ENCODE measurements at regions not wholly inside any gene's neighbourhood (a gene's known extent, or its start where the extent isn't known, plus 50 kb on each side); places are given as distances from the start of the nearest gene placed in this dataset.
"Not testable (repeated sequence)": the region's sequence is repeated elsewhere in the genome, so short reads cannot be mapped to it uniquely, and the experiment has no call there.

DNA sequence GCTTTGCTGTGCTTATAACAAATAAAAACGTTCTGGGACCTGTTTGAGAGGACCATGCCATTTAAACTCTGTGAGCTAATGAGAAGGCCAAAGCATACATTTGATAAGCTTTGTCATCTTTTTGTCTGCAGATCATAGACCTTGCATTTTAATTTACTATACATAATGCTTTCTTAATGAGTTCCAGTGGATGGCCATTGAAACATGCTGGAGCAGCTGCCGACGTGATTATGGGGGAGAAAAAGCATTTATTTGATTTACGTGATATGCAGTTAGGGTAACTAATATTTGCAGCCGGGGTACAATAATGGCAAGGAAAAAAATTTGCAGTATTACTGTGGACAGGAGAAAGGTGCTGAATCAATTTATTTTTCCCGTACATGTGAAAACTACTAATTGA, 240.2 kb downstream of the FAT3 start (continued):
- no peak for TF ChIP-seq POLR2A (conservative IDR thresholded peaks at IDR 0.05)
- TF ChIP-seq, protein P1, sequence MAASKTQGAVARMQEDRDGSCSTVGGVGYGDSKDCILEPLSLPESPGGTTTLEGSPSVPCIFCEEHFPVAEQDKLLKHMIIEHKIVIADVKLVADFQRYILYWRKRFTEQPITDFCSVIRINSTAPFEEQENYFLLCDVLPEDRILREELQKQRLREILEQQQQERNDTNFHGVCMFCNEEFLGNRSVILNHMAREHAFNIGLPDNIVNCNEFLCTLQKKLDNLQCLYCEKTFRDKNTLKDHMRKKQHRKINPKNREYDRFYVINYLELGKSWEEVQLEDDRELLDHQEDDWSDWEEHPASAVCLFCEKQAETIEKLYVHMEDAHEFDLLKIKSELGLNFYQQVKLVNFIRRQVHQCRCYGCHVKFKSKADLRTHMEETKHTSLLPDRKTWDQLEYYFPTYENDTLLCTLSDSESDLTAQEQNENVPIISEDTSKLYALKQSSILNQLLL (CRISPR knock-in tag; IDR thresholded peaks at IDR 0.05; ENCODE audit: borderline replicate concordance), result no peak

DNA sequence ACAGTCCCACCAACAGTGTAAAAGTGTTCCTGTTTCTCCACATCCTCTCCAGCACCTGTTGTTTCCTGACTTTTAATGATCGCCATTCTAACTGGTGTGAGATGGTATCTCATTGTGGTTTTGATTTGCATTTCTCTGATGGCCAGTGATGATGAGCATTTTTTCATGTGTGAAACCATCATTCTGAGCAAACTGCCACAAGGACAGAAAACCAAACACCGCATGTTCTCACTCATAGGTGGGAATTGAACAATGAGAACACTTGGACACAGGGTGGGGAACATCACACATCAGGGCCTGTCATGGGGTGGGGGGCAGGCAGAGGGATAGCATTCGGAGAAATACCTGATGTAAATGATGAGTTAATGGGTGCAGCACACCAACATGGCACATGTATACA, 240.8 kb downstream of the FAT3 start:
- H3K79me2 ChIP-seq (ENCODE audit: control insufficient read depth, insufficient read depth, low read length); ATAC-seq; H3K4me1 ChIP-seq (replicated peaks in 1 of 2; ENCODE audit: control insufficient read depth in 2 of 2, insufficient read depth in 2 of 2, low read length in 2 of 2); FAIRE-seq; H4K20me1 ChIP-seq (replicated peaks; ENCODE audit: control insufficient read depth, insufficient read depth, low read length); H3K9ac ChIP-seq (ENCODE audit: insufficient read depth in 1 of 2, low read depth in 2 of 2, low read length in 2 of 2); intact Hi-C loops (cut with micrococcal nuclease); CTCF ChIA-PET (ENCODE audit: low intra/inter-chr PET ratio); H2AFZ ChIP-seq (ENCODE audit: low read depth, low read length); POLR2A ChIA-PET; DNase-seq (ENCODE audit: extremely low read depth in 1 of 4, low spot score in 3 of 4); H3K9me1 ChIP-seq (ENCODE audit: control insufficient read depth, insufficient read depth, low read length); H3K4me3 ChIP-seq; H3K4me2 ChIP-seq (ENCODE audit: insufficient read depth, low read length); H3K9me3 ChIP-seq (replicated peaks; ENCODE audit: control insufficient read depth, insufficient read depth, low read depth, low read length); H3K27ac ChIP-seq (ENCODE audit: extremely low read depth, low read depth, low read length); H3K36me3 ChIP-seq (ENCODE audit: control insufficient read depth, insufficient read depth, low read length); BruUV-seq (replicated peaks); H3K27me3 ChIP-seq (ENCODE audit: control insufficient read depth in 2 of 2, insufficient read depth in 2 of 2, low read length in 2 of 2); in situ Hi-C loops (cut with MboI): not testable (repeated sequence)
- WGBS (ENCODE audit: insufficient coverage, low coverage, missing lambda C conversion rate), result 5% methylated on average over 2 of the region's 3 CpGs

DNA sequence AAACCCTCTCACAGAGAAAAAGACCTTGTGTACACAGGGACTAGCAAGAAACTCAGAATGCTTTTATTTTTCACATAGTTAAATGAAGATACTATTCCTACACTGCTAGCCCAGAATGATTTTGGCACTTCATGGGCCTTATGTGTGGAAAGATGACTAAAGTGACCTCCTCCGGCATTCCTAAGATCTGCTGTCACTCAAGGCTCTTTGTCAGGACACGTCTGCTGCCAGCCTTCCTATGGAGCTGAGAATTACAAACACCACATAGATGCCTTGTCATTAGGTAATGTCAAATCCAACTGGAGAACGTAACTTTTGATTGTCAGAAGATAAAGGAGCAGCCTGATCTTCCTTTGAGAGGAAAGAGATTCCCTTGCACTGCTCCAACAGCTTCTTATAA, 249.1 kb downstream of the FAT3 start:
- BruUV-seq (replicated peaks), result no TSS peak
- intact Hi-C loops (cut with micrococcal nuclease), result no loop called here
- Histone ChIP-seq H3K4me1 (replicated peaks in 1 of 2; ENCODE audit: control insufficient read depth in 2 of 2, insufficient read depth in 2 of 2, low read length in 2 of 2) (no peaks in the 10 kb centered on the region), H3K9me1 (ENCODE audit: control insufficient read depth, insufficient read depth, low read length) (no peaks in the 10 kb centered on the region), H3K9me3 (replicated peaks; ENCODE audit: control insufficient read depth, insufficient read depth, low read depth, low read length) (no peaks in the 10 kb centered on the region), H3K79me2 (ENCODE audit: control insufficient read depth, insufficient read depth, low read length) (no peaks in the 10 kb centered on the region), H3K27ac (ENCODE audit: extremely low read depth, low read depth, low read length) (no peak overlapping the region), H3K36me3 (ENCODE audit: control insufficient read depth, insufficient read depth, low read length) (no peaks in the 10 kb centered on the region), H3K4me2 (ENCODE audit: insufficient read depth, low read length) (no peak overlapping the region), H3K27me3 (ENCODE audit: control insufficient read depth in 2 of 2, insufficient read depth in 2 of 2, low read length in 2 of 2) (no peaks in the 10 kb centered on the region), H4K20me1 (replicated peaks; ENCODE audit: control insufficient read depth, insufficient read depth, low read length) (no peaks in the 10 kb centered on the region), H3K9ac (ENCODE audit: insufficient read depth in 1 of 2, low read depth in 2 of 2, low read length in 2 of 2) (no peak overlapping the region), H2AFZ (ENCODE audit: low read depth, low read length) (no peak overlapping the region), H3K4me3 (no peak overlapping the region)
- no peak for FAIRE-seq
- in situ Hi-C loops (cut with MboI), result no loop called here
- CTCF ChIA-PET (ENCODE audit: low intra/inter-chr PET ratio), result no interaction called here
- POLR2A ChIA-PET, result no interaction called here
- no peak for ATAC-seq
- 0% methylated on average over 3 of the region's 3 CpGs for WGBS (ENCODE audit: insufficient coverage, low coverage, missing lambda C conversion rate)
- DNase-seq (ENCODE audit: extremely low read depth in 1 of 4, low spot score in 3 of 4), result no peak
- TF ChIP-seq, protein P2, sequence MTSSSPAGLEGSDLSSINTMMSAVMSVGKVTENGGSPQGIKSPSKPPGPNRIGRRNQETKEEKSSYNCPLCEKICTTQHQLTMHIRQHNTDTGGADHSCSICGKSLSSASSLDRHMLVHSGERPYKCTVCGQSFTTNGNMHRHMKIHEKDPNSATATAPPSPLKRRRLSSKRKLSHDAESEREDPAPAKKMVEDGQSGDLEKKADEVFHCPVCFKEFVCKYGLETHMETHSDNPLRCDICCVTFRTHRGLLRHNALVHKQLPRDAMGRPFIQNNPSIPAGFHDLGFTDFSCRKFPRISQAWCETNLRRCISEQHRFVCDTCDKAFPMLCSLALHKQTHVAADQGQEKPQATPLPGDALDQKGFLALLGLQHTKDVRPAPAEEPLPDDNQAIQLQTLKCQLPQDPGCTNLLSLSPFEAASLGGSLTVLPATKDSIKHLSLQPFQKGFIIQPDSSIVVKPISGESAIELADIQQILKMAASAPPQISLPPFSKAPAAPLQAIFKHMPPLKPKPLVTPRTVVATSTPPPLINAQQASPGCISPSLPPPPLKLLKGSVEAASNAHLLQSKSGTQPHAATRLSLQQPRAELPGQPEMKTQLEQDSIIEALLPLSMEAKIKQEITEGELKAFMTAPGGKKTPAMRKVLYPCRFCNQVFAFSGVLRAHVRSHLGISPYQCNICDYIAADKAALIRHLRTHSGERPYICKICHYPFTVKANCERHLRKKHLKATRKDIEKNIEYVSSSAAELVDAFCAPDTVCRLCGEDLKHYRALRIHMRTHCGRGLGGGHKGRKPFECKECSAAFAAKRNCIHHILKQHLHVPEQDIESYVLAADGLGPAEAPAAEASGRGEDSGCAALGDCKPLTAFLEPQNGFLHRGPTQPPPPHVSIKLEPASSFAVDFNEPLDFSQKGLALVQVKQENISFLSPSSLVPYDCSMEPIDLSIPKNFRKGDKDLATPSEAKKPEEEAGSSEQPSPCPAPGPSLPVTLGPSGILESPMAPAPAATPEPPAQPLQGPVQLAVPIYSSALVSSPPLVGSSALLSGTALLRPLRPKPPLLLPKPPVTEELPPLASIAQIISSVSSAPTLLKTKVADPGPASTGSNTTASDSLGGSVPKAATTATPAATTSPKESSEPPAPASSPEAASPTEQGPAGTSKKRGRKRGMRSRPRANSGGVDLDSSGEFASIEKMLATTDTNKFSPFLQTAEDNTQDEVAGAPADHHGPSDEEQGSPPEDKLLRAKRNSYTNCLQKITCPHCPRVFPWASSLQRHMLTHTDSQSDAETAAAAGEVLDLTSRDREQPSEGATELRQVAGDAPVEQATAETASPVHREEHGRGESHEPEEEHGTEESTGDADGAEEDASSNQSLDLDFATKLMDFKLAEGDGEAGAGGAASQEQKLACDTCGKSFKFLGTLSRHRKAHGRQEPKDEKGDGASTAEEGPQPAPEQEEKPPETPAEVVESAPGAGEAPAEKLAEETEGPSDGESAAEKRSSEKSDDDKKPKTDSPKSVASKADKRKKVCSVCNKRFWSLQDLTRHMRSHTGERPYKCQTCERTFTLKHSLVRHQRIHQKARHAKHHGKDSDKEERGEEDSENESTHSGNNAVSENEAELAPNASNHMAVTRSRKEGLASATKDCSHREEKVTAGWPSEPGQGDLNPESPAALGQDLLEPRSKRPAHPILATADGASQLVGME (CRISPR knock-in tag; IDR thresholded peaks at IDR 0.05), result no peak
- TF ChIP-seq, protein P3, sequence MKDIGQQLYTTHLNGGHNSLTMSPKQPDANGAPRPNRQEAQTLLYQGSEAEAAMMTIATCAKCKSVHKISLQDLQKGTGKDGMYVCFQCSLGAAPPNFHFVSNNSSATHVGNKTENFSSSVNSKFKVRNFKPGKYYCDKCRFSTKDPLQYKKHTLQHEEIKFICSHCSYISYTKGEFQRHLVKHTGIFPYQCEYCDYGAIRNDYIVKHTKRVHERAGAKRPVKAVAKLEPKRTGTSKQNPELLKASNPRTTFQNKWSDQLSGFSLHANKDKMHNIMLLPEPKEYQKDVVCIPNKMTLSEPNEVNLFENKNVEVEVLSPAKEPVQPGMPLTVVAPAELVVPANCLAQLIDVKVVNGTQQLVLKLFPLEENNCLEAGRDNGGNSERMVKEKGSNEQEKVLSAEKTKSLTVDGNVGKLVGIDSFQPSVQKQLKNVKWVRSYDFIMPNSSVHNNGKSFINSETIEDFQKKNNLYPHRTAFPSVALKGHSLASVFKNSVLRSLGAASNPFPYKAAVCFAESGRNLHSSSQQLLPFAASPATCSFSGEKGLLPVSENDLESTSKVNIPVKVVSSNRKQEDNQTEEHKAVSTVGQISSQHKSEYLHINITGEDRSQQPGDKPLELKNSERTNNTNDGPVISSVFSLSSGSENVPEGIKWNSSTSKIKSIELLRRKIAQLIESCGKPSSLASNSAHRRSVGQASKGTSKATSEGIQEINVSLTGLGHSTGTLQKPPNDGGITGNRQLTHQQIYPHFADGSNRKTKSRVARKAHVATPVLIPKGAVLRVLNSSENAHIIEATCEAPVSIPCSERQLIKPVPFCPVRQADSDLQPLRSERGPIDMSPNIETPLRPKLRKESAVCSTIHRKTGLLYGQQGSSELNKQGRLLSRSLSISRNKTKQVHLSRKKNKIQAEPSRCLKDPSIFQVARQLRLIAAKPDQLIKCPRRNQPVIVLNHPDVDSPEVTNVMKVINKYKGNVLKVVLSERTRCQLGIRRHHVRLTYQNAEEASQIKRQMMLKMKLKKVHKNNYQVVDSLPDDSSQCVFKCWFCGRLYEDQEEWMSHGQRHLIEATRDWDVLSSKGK (CRISPR knock-in tag; IDR thresholded peaks at IDR 0.05), result no peak

All from K562 (cell line).